ENCODE measurements at regions not wholly inside any gene's neighbourhood (a gene's known extent, or its start where the extent isn't known, plus 50 kb on each side); places are given as distances from the start of the nearest gene placed in this dataset.

DNA sequence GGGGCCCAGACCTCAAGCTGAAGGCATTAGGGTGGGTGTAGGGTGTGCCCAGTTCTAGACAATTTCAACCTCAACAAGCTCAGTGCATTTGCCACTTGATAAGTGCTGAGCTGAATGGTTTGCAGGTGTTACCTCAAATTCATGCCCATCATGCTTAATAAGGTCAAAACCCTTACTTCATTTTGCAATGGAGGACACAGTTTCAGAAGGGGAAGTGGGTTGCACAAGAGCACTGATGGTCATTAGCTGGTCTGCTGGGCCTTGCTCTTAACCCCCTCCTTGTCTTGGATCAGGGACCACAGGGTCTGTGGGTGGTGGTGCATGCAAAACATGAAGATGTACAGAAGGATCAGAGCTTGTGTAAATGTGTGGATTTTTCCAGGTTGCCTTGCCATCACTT lies 71.0 kb upstream of the SIRPA start:
- TF ChIP-seq, protein P1, sequence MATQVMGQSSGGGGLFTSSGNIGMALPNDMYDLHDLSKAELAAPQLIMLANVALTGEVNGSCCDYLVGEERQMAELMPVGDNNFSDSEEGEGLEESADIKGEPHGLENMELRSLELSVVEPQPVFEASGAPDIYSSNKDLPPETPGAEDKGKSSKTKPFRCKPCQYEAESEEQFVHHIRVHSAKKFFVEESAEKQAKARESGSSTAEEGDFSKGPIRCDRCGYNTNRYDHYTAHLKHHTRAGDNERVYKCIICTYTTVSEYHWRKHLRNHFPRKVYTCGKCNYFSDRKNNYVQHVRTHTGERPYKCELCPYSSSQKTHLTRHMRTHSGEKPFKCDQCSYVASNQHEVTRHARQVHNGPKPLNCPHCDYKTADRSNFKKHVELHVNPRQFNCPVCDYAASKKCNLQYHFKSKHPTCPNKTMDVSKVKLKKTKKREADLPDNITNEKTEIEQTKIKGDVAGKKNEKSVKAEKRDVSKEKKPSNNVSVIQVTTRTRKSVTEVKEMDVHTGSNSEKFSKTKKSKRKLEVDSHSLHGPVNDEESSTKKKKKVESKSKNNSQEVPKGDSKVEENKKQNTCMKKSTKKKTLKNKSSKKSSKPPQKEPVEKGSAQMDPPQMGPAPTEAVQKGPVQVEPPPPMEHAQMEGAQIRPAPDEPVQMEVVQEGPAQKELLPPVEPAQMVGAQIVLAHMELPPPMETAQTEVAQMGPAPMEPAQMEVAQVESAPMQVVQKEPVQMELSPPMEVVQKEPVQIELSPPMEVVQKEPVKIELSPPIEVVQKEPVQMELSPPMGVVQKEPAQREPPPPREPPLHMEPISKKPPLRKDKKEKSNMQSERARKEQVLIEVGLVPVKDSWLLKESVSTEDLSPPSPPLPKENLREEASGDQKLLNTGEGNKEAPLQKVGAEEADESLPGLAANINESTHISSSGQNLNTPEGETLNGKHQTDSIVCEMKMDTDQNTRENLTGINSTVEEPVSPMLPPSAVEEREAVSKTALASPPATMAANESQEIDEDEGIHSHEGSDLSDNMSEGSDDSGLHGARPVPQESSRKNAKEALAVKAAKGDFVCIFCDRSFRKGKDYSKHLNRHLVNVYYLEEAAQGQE (IDR thresholded peaks at IDR 0.05; ENCODE audit: low read depth) = no peak
- TF ChIP-seq NFIC (IDR thresholded peaks at IDR 0.05) (no peak), TEAD4 (IDR thresholded peaks at IDR 0.05) (no peak), FOXM1 (IDR thresholded peaks at IDR 0.05; ENCODE audit: borderline replicate concordance, low read depth) (no peak), CEBPB (IDR thresholded peaks at IDR 0.05) (no peak), TCF12 (IDR thresholded peaks at IDR 0.05; ENCODE audit: low read depth) (no peak), CREB1 (IDR thresholded peaks at IDR 0.05; ENCODE audit: low read depth) (no peak)
- TF ChIP-seq, protein P2, sequence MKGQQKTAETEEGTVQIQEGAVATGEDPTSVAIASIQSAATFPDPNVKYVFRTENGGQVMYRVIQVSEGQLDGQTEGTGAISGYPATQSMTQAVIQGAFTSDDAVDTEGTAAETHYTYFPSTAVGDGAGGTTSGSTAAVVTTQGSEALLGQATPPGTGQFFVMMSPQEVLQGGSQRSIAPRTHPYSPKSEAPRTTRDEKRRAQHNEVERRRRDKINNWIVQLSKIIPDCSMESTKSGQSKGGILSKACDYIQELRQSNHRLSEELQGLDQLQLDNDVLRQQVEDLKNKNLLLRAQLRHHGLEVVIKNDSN (IDR thresholded peaks at IDR 0.05) = no peak

DNA sequence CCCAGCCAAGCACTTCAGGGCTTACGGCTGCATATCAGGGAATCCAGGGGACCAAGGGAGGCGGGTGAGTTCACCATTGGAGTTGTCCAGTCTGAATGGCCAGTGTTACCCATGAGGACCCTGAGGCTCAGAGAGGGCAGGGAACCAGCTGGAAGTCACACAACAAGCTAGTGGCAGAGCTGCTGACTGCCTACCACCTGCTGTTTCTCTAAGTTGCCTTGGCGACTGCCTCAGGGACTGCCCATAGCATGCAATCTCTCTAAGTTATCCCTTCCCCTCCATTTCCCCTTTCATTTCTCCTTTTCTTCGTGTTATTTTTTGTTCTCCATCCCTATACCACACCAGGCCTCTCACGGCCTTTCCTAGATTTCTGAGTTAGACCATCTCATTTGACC lies 71.8 kb upstream of the SIRPA start:
- TF ChIP-seq ZBTB7A (IDR thresholded peaks at IDR 0.05; ENCODE audit: low read depth) (no peak), EGR1 (IDR thresholded peaks at IDR 0.05) (no peak), CEBPB (IDR thresholded peaks at IDR 0.05) (no peak), RAD21 (IDR thresholded peaks at IDR 0.05; ENCODE audit: low read depth) (no peak)

DNA sequence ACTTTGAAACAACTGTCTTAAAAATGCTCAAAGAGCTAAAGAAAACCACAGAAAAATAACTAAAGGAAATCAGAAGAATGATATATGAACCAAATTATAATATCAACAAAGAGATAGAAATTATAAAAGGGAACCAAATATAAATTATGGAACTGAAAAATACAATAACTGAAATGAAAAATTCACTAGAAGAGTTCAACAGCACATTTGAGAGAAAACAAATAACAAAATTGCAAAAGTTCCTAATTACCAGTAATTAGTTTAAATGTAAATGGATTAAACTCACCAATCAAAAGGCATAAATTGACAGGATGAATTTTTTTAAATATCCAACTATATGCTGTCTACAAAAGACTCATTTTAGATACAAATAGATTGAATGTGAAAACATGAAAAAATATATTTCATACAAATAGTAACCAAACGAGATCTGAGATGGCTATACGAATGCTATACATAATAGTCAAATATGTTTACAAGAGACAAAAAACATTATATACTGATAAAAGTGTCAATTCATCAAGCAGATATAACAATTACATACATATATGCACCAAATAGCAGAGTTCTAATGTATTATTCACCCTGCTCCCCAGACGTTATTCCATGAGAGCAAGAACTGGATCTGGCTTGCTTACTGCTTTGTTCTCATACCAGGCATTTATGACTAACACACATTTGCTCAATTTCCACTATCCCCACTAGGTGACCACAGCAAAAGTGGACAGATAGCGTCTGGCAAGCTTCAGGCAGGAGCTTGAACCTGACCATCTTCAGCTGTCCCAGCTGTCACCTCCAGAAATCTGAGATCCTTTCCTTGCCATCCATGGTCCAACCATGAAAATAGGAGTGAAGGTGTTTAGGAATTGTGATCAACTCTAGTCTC lies 72.4 kb upstream of the SIRPA start:
- TF ChIP-seq EP300 (IDR thresholded peaks at IDR 0.05; ENCODE audit: borderline replicate concordance) = no peak
- TF ChIP-seq, protein P2 (IDR thresholded peaks at IDR 0.05) = no peak
- no peak for TF ChIP-seq CREB1 (IDR thresholded peaks at IDR 0.05; ENCODE audit: low read depth)
- no peak for TF ChIP-seq RAD21 (IDR thresholded peaks at IDR 0.05; ENCODE audit: low read depth)
- TF ChIP-seq, protein P1 (IDR thresholded peaks at IDR 0.05; ENCODE audit: low read depth) = no peak

DNA sequence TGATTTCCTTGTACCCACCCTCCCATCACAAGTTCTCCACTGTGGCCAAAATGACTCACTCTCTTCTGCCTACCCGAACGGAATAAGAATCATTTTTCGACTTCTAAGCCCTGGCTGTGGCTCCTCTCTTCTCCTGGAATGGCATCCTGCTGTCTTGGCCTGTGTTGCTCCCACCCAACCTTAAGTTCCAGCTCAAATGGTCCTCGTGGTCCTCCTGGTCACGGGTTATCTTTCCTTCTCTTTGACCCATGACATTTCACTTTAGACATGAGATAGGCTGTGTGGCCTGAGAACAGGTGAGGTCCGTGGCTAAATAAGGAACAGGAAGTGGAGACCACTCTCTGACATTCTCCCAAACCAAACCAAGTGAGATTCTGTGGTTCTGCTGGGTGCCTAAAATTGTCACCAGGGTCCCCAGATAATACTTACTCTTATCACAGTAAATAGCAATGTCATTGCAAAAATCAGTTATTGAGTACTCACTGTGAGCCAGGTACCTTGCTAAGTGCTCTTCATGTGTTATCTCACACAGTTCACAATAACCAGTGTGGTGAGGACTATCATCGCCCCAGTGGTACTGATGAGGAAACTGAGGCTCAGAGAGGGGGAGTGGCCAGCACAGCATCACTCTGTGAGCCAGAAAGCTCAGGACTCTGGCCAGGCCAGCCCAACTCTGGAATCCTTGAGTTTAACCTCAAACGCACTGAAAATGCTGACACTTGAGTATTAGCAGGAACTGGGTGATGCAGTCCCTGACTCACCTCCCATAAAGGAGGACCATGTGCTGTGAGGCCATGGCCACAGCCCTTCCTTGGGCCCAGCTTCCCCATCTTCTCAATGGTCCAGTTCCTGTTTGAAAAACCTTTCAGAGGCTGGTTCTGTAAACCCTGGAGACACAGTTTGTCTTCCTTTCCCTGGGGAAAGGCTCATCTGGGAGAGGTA lies 74.8 kb upstream of the SIRPA start:
- TF ChIP-seq TCF12 (IDR thresholded peaks at IDR 0.05; ENCODE audit: low read depth) = no peak
- TF ChIP-seq TAF1 (IDR thresholded peaks at IDR 0.05; ENCODE audit: low read depth) = no peak
- TF ChIP-seq FOXM1 (IDR thresholded peaks at IDR 0.05; ENCODE audit: borderline replicate concordance, low read depth) = no peak
- no peak for TF ChIP-seq CREB1 (IDR thresholded peaks at IDR 0.05; ENCODE audit: low read depth)
- TF ChIP-seq TEAD4 (IDR thresholded peaks at IDR 0.05) = no peak
- TF ChIP-seq NFIC (IDR thresholded peaks at IDR 0.05) = no peak
- TF ChIP-seq EGR1 (IDR thresholded peaks at IDR 0.05) = no peak
- TF ChIP-seq CEBPB (IDR thresholded peaks at IDR 0.05) = no peak
- TF ChIP-seq ZBTB7A (IDR thresholded peaks at IDR 0.05; ENCODE audit: low read depth) = no peak
- TF ChIP-seq RAD21 (IDR thresholded peaks at IDR 0.05; ENCODE audit: low read depth) = no peak
- TF ChIP-seq, protein P1 (IDR thresholded peaks at IDR 0.05; ENCODE audit: low read depth) = no peak
- TF ChIP-seq, protein P3, sequence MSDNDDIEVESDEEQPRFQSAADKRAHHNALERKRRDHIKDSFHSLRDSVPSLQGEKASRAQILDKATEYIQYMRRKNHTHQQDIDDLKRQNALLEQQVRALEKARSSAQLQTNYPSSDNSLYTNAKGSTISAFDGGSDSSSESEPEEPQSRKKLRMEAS (IDR thresholded peaks at IDR 0.05) = no peak
- TF ChIP-seq, protein P2 (IDR thresholded peaks at IDR 0.05) = no peak
